Esophagus mucosa (tissue), 1 donor: ENCODE measurements at regions not wholly inside any gene's neighbourhood (a gene's known extent, or its start where the extent isn't known, plus 50 kb on each side); places are given as distances from the start of the nearest gene placed in this dataset.
A peak's percentile ranks its signal among the peaks of the same experiment; 100 is the strongest.
"Not testable (repeated sequence)": the region's sequence is repeated elsewhere in the genome, so short reads cannot be mapped to it uniquely, and the experiment has no call there.

ENCODE experiments used
- ATAC-seq: fragments of 200-7000 bp; cut with Tn5 transposase; one replicate; pipeline ENCODE4 v1.9.1; 2020
- donor health status: DM: yes; HTN: yes; CAD: no.

DNA sequence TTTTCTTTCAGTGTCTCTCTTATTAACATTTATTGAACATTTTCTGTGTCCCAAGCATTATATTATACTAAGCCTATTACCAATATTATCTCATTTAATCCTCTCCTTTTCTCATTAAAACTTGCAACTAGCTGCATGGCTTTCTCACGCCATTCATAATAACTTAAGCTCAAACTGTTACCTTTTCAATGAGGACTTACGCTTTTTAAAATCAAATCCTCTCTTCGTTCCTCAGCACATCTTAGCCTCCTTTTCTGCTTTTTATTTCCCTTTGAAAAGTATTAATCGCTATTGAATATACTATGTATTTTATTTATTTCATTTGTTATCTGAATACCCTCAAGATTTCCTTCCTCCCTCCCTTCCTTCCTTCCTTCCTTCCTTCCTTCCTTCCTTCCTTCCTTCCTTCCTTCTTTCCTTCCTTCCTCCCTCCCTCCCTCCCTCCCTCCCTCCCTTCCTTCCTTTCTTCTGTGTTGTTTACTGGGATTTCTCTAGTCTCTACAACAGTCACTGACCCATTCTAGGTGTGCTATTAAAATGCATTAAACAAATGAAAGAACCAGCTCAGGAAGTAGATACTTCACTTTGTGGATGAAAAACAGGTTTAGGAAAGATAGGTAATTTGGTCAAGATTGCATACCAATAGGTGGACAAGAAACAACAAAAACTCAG is 294.1 kb upstream of the TUT7 start:
- no peak for ATAC-seq

DNA sequence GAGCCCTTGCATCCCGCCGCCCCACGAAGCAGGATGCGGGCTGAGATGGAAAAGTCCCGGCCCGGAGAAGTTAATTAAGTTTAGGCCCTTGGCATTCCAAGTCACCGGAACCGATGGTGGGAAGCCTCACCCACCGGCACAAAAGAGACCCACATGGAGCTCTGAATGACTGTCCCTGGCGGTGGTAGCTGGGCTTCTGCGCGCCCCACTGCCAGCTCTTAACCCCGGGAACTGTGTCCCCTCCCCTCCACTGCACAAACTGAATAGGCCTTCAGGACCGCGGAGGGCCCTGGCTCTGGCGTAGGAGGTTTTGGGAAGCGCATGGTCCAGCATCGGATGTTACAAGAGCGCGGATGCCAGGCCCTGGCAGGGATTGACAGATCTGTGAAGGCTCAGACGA is 291.1 kb upstream of the TUT7 start:
- no peak for ATAC-seq

GRCh38 chr9:86644675-86645034 is 290.4 kb upstream of the TUT7 start:
- ATAC-seq, result no peak

DNA sequence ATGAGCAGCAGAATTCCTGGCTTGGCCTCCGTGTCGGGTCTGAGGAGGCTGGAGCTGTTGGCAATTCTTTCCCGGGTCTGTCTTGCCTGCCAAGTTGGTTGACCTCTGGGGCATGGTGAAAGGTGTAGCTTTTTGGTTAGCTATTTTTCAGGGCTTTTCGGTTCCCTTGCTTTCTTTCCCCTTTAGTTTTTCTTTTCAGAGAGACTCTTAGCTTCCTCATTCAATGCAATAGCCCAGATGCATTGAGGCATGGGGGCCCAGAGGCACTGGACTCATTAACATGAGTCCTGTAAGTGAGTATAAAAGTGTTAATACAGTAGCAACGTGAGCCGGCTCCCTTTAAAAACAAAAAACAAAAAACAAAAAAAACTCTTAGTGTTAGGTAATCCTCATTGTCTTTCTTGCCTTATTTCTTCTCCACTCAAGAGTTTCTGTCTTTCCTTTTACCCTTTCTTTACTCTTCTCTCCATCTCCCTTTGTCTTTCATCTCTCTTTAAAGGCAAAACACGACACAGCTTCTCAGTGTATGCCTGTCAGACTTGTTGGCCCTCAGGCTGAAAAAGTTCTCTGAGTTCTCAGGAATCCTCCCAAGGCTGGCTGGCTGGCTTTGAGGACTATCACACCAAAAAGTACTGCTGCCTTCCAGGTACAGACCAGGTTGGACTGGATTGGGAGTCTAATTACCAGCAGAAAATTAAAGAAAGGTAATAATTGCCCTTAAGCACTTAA is 289.9 kb upstream of the TUT7 start:
- no peak for ATAC-seq

DNA sequence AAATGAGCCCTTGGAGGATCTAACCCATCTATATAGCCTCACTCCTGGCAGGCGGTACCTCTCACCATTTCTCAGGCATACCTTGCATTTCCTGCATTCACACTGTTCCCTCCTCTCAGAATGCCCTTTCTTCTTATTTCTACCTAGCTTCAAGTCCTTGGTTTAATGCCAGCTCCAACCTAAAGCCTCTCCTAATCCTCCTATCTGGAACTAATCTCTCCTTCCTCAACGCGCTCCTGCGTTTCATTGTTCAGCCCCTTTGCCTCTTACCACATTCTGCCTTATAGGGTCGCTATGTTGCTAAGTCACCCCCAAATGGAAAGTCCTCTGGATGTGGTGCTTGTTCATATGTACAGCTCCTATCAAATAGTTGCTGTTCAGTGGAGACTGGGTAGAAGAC is 288.5 kb upstream of the TUT7 start:
- no peak for ATAC-seq

DNA sequence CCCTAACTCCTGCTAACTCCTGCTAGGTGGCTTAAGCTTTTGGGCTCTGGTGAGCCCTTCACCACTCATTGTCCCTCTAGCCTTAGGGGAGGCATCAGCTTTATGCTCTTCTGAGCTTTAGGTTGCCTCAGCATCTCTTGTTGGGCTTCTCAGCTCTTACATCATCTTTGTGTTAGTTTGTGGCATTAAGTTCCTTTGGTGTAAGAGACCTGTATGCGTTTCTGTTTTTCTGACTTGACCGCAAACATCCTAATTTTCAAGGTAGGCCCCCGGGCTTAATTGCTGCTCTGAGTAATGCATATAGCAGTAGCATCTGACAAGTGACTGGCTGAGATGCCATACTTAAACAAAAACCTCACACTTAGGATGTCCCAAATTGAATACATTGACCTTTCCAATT is 287.8 kb upstream of the TUT7 start:
- no peak for ATAC-seq

DNA sequence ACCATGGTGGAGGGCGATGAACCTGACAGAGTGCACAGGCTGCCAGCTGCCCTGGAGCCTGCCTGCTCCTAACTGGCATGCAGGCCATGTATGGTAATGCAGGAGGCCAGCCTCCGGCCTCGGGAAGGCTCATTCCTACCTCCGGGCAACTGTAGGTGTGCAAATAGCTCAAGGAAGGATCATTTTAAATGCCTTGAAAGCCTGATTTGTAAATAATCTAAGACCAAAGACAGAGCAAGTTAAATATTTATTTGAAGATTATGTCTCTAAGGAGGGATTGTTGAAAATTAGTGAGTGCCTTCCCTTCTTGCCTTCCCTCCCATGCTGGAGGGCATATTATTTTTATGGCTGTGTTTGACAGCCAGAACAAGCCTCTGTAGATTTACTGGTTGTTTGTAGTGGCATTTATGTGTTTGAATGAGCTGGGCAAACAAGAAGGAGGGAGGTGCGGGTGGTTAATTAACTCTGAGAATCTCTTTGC is 285.7 kb upstream of the TUT7 start:
- ATAC-seq, result no peak

DNA sequence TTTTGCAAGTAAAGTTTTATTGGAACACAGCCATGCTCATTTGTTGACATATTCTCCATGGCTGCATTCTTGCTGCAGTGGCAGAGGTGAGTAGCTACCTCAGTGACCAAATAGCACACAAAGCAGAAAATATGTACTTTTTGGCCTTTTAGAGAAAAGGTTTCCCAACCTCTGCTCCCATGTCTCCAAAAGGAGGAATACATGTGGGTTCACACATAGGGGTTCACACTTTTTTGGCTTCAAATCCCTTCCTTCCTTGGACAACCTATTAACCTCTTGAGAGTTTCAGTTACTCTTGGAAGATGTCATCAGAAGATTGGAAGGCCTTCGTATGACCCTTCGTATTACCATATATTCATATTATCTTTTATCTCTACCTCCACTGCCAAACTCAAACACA is 285.1 kb upstream of the TUT7 start:
- no peak for ATAC-seq

GRCh38 chr9:86638109-86638508 is 283.9 kb upstream of the TUT7 start:
- ATAC-seq, result no peak

DNA sequence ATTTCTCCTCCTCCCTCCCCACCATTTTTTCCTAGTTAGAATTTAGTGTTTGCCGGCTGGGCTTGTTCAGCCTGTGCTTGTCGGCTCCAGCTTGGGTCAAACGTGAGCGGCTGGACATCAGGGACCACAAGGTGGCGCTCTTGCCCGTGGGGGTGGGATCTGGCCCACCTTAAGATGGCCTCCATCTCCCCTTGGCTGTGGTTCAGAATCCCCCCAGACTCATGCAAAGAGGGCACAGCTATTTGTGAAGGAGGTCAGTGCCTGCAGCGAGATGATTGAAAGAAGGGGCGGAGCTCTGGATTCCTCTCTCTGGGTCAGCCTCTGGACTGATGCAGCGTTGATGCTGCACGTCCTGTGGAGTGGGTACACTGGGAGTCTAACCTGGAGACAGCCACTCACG is 283.3 kb upstream of the TUT7 start:
- ATAC-seq, result no peak

- no peak for ATAC-seq
Observed at GRCh38 chr9:86636519-86636918, 282.3 kb upstream of the TUT7 start.

- ATAC-seq, result no peak
Observed at GRCh38 chr9:86636038-86636437, 281.8 kb upstream of the TUT7 start.

GRCh38 chr9:86634501-86634900 is 280.3 kb upstream of the TUT7 start:
- ATAC-seq, result no peak

DNA sequence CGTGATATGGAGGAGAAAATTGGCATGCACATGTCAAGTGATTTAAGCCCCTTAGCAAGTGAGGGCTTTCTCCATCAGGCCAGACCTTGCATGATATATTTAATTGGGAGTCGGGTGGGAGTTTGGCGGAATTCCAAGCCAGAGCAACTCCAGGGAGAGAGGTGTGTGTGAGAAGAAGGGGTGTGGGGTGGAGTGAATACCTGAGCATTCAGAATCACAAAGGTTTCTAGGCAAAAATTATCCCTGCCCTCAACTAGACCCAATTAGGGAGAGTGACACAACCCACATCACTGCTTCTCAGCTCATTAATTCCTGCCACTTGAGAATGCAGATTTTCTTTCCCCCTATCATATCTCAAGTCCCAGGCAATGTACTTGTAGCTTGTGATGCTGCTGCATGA is 279.7 kb upstream of the TUT7 start:
- no peak for ATAC-seq

DNA sequence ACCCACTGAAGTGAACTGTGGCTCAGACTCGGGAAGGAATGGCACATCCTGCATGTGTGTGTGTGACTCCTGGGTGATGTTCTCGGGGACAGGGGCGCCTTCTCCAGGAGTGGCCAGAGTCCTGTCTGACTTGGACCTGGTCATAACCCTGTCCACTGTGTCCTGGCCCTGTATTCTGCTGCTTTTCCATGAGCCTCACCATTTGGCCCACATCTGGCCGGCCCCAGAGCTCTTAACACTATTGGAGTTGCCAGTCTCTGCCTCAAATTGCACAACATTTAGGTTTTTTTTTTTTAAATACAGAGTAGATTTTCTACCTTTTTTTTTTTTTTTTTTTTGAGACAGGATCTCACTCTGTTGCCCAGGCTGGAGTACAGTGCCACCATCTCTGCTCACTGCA is 278.3 kb upstream of the TUT7 start:
- ATAC-seq, result no peak

GRCh38 chr9:86629530-86629929 is 275.3 kb upstream of the TUT7 start:
- no peak for ATAC-seq

GRCh38 chr9:86626802-86627201 is 272.6 kb upstream of the TUT7 start:
- ATAC-seq, result no peak

DNA sequence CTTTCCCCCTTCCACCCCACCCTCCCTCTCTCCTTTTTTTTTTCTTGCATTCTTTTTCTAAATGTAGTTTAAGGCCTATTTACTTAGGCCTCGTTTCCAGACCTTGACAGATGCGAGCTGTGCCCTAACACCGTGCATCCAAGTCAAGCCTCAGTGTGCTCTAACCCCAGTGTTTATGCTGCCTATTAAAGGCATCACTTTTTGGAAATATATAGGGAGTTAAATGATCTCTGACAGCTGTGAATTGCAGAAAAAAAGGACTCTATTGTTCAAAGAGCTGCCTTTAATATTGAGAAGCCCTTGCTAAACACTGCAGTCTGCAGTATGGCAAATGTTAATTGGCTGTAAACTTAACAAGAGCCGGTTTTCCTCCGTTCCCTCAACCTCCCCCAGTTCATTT is 270.4 kb upstream of the TUT7 start:
- no peak for ATAC-seq

DNA sequence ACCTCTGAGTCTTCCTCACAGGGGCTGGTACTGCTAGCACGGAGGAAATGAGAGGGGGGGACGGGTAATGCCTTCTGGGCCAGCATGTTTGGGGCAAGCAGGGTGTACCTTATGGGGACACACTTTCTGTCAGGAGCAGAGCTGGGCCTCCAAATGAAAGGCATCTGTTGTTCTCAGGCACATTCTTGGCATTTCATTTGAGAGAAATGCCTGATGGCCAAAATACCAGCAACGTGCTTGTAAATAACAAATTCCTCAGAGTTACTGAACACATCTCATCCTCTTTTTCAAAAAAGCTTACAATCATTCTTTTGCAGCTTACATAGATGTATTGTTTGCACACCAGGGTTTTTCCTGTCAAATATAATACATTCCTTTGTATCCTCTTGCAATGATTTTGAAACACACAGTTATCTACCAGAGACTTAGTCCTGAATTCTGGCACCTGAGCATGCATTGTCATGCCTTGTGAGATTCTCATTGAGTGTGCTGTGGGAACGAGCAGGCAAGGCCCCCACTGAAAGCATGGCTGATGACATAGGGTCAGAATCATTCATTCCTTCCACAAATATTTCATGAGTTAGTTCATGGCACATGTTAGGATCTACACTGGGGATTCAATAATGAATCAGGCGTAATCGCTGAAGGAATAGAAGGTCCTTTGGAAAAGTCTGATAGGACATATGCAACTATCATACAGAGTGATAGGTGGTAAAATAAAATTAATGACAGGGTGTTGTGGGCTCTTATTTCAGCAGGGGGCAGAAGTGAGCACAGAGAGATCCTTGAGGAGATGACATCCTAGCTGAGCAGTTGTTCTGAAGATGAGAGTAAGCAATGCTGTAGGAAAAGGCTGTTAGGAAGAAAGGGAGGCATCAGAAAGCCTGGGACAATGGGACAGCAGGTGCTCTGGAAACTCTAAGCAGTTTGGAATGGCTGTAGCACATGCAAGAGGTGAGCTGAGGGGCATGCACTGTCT is 260.9 kb upstream of the TUT7 start:
- peak; percentile 66 for ATAC-seq

- ATAC-seq, result no peak
Observed at GRCh38 chr9:86613943-86614342, 259.7 kb upstream of the TUT7 start.

DNA sequence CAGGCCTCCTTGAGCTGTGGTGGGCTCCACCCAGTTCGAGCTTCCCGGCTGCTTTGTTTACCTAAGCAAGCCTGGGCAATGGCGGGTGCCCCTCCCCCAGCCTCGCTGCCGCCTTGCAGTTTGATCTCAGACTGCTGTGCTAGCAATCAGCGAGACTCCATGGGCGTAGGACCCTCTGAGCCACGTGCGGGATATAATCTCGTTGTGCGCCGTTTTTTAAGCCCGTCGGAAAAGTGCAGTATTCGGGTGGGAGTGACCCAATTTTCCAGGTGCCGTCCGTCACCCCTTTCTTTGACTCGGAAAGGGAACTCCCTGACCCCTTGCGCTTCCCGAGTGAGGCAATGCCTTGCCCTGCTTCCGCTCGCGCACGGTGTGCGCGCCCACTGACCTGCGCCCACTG is 257.3 kb upstream of the TUT7 start:
- not testable (repeated sequence) for ATAC-seq

DNA sequence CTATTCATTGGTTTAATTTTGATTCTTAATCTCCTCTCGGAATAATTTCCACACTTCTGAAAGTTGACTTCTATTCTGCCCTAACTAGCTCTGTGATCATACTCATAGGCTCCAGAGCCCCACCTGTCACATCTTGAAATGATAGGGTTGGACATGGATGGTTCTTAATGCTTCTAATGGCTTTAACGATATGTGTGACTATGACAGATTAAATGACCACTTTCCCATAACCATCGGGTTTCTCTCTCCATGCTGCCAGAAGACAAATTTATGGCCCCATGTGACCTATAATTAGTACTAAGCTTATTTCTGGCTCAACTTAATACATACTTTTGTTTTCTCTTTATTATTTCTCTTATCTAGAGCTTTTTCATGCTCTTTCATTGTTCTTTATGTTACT is 251.1 kb upstream of the TUT7 start:
- no peak for ATAC-seq

GRCh38 chr9:86604741-86605140 is 250.5 kb upstream of the TUT7 start:
- no peak for ATAC-seq
